VCaP (cell line): ENCODE measurements at regions not wholly inside any gene's neighbourhood (a gene's known extent, or its start where the extent isn't known, plus 50 kb on each side); places are given as distances from the start of the nearest gene placed in this dataset.

Experiments
- H3K27ac ChIP-seq: fragments of 450-650 bp; 2 replicates; pipeline ENCODE4 v1.5.1; 2017
- TF ChIP-seq, protein P1 (sequence below): fragments of 450-650 bp; conservative IDR thresholded peaks from 2 replicates; pipeline ENCODE4 v1.5.1; 2017; ENCODE audit warnings: mild to moderate bottlenecking, moderate library complexity

DNA sequence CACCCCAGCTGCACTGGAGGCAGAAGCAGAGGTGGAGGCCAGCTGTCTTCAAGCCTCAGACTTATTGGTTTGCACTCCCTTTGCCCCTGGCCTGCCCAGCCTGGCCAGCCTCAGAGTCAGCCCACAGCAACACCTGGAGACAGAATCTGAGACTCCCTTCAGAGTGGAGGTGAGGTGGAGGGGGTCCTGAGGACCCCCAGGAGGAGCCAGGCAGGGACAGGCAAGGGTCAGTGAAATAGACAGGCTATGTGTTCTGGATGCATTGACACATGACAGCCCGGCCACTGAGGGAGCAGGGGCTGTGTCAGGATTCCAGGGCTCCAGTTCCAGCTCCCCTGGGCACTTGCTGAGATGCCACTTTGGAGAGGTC, 309.7 kb downstream of the MYCN start:
- no peak overlapping the region for H3K27ac ChIP-seq
- TF ChIP-seq, protein P1, sequence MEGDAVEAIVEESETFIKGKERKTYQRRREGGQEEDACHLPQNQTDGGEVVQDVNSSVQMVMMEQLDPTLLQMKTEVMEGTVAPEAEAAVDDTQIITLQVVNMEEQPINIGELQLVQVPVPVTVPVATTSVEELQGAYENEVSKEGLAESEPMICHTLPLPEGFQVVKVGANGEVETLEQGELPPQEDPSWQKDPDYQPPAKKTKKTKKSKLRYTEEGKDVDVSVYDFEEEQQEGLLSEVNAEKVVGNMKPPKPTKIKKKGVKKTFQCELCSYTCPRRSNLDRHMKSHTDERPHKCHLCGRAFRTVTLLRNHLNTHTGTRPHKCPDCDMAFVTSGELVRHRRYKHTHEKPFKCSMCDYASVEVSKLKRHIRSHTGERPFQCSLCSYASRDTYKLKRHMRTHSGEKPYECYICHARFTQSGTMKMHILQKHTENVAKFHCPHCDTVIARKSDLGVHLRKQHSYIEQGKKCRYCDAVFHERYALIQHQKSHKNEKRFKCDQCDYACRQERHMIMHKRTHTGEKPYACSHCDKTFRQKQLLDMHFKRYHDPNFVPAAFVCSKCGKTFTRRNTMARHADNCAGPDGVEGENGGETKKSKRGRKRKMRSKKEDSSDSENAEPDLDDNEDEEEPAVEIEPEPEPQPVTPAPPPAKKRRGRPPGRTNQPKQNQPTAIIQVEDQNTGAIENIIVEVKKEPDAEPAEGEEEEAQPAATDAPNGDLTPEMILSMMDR, result no peak

DNA sequence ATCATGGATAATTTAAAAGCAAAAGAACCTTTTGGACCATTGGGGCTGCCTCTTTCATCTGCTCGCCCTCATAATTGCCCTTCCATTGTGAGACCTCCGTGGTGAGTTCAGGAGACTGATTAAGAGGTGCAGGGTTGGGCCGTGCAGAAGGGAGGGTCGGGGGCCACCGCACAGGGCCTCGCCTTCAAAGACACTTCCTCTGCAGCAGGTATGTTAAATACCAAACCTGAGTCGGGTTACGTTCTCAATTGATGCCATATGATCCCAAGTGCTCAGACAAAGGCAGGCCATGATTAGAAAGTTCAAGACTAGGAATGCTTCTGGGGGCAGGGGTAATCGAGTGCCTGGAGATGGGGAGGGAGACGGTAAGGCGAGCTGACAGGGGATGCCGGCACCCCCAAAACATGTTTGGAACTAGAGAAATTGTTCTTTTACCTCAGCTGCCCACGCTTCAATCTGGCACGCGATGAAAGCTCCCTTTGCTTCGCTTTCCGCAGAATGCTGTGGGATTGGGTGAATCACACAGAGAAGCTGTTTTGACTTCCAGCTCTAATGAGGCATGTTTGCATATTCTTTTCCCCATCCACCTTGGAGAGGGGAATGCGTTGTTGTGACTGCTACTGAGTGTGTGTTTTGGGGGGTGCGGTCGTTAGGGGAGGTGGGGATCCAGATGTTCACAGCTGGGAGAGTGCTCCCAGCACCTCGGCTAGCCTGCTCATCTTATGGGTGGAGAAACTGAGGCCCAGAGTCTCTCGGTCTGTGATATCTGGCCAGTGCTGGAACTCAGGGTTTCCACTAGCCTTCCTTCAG, 309.1 kb downstream of the MYCN start:
- TF ChIP-seq, protein P1, result no peak
- no peak overlapping the region for H3K27ac ChIP-seq

DNA sequence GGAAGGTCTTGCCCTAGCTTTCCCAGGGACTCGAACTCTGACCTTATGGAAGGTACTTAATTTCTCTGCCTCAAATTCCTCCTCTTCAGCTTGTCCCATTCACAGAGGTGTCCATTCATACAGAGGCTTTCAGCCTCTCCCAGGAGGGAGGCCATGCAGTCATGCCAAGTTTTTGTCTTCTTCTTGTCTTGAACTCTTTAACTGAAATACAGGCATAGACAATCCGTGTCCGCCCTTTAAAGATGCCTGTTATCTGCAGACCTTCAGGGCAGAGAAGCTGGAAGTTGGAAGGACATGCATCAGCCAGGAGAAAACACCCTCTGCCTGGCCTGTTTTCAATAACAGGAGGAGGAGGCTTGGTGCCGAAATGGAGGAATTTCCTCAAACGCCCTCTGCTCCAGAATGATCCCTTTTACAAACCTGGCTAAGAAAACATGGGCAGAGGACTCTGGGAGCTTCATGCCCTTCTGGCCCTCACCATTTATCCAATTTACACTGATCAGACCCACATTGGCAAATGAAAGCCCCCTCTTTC, 308.3 kb downstream of the MYCN start:
- TF ChIP-seq, protein P1, result no peak

DNA sequence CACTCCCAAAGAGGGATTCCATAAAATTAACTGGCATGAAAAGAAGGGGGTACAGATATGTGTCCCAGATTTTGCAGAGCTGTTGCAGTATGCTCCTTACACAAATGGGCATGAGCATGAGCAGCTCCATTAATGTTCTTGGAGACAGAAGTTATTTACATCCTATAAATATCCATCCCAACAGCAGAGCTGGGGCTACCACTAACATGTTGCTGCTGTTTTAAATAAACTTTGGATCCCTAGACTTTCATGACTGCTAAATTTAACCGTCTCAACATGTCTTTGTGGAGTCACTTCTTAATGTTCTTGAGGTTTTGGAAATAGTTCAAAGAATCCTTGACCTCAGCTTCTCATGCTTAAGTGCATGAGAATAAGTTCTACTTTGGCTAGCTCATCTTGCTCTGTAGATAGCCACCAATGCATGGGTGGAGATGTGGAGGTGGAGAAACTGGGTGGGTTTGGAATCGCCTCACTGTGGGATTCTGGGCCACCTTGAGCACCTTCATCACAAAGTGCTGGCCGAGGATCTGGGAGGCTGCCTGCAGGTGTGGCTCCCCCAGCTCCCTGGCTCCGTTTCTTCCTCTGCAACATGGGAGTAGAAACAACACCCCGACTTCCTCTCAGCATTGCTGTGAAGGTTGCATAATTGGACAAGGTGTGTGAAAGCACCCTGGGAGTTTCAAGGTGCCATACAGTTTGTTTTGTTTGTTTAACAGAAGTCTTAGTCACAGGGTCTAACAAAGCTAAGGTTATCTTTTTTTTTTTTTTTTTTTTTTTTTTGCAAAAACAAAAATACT, 307.2 kb downstream of the MYCN start:
- TF ChIP-seq, protein P1, result no peak
- no peak overlapping the region for H3K27ac ChIP-seq

More for the DNA sequence above, 308.3 kb downstream of the MYCN start:
- H3K27ac ChIP-seq, result no peak overlapping the region

DNA sequence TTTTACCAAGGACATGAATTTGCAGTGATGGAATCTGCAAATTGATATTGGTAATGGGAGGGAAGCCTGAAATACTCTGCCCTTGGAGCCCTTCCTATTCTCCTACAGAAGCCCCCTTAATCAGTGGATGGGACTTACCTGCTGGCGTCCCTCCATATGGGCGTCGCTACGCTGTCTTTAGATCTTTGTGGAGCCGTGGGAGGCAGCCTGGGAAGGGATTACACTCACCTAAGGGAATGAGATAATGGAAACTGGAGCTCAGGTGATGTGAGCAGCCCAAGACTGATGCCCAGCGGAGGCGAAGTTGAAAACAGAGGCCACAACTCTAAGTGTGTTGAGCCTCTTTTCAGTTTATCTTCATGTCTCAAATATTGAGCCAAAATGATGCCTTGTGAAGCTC, 306.6 kb downstream of the MYCN start:
- TF ChIP-seq, protein P1, result no peak
- H3K27ac ChIP-seq, result no peak overlapping the region

DNA sequence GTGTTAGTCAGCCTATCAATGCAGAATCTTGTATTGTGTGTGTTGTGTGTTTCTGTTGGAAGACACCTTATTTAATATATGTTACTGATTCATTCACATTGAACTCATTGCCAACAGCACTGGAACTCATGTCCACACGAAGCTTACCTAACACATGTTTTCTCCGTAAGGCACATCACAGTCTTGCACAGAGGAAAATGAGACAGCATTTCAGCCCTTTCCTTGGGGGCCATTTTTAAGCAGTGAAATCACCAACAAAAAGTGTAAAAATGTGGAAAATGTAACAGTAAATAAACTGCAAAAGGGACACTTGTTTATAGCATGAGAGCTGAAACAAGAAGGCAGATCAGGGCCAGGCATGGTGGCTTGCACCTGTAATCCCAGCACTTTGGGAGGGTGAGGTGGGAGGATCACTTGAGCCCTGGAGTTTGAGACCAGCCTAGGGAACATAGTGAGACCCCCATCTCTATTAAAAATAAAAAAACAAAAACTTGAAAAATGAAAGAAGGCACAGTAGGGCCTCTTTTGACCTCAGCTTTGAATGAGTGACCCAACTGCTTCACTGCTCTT, 306.0 kb downstream of the MYCN start:
- TF ChIP-seq, protein P1, result no peak
- no peak overlapping the region for H3K27ac ChIP-seq

DNA sequence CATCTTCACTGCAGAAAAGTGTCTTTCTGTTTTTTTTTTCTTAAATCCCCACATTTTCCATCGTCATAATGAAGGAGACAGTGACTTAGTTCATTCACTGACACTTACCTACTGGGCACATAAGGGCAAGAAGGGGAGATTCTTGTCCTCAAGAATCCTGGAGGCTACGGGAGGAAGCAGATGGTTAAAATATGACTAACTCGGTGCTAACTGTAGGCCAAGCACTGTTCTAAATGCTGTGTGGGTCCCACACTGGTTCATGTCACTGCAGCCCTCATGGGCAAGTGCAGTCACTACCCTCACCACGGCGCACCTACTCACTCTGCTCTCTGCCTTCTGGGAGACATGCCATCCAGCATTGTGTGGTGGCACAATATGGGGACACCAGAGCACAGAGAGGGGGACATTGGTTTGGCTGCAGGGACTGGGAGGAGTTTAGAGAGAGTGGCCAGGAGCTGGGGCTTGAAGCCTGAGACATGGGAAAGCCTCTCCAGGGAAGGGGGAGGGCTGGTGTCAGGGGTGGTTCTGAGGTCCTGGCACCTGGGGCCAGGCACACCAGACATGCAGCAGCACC, 305.2 kb downstream of the MYCN start:
- no peak overlapping the region for H3K27ac ChIP-seq
- TF ChIP-seq, protein P1, result no peak
